ENCODE measurements at regions not wholly inside any gene's neighbourhood (a gene's known extent, or its start where the extent isn't known, plus 50 kb on each side); places are given as distances from the start of the nearest gene placed in this dataset.
"Not testable (repeated sequence)": the region's sequence is repeated elsewhere in the genome, so short reads cannot be mapped to it uniquely, and the experiment has no call there.

GRCh38 chr21:13907385-13907784, 297.8 kb downstream of the POTED start:
- DNase-seq, result not testable (repeated sequence)

- DNase-seq, result not testable (repeated sequence)
Measured at GRCh38 chr21:13896596-13897247, 287.1 kb downstream of the POTED start.

- DNase-seq, result not testable (repeated sequence)
Measured at GRCh38 chr21:13893617-13894016, 284.0 kb downstream of the POTED start.

GRCh38 chr21:13893025-13893424, 283.4 kb downstream of the POTED start:
- not testable (repeated sequence) for DNase-seq

GRCh38 chr21:13892146-13892751, 282.7 kb downstream of the POTED start:
- not testable (repeated sequence) for DNase-seq

GRCh38 chr21:13889176-13889575, 279.6 kb downstream of the POTED start:
- DNase-seq, result not testable (repeated sequence)

GRCh38 chr21:13883641-13884395, 274.2 kb downstream of the POTED start:
- not testable (repeated sequence) for DNase-seq

- DNase-seq, result not testable (repeated sequence)
Measured at GRCh38 chr21:13877503-13877902, 267.9 kb downstream of the POTED start.

GRCh38 chr21:13876999-13877398, 267.4 kb downstream of the POTED start:
- not testable (repeated sequence) for DNase-seq

GRCh38 chr21:13874001-13874400, 264.4 kb downstream of the POTED start:
- not testable (repeated sequence) for DNase-seq

GRCh38 chr21:13854638-13855037, 245.1 kb downstream of the POTED start:
- DNase-seq, result no peak

- DNase-seq, result not testable (repeated sequence)
Measured at GRCh38 chr21:13850808-13851207, 241.2 kb downstream of the POTED start.

- not testable (repeated sequence) for DNase-seq
Measured at GRCh38 chr21:13849489-13849888, 239.9 kb downstream of the POTED start.

GRCh38 chr21:13846718-13847117, 237.1 kb downstream of the POTED start:
- DNase-seq, result not testable (repeated sequence)

- not testable (repeated sequence) for DNase-seq
Measured at GRCh38 chr21:13844574-13844973, 235.0 kb downstream of the POTED start.

- DNase-seq, result not testable (repeated sequence)
Measured at GRCh38 chr21:13843081-13843480, 233.5 kb downstream of the POTED start.

- not testable (repeated sequence) for DNase-seq
Measured at GRCh38 chr21:13827666-13828065, 218.1 kb downstream of the POTED start.

- no peak for DNase-seq
Measured at GRCh38 chr21:13827201-13827600, 217.6 kb downstream of the POTED start.

- DNase-seq, result not testable (repeated sequence)
Measured at GRCh38 chr21:13826511-13826910, 216.9 kb downstream of the POTED start.

GRCh38 chr21:13825218-13825778, 215.7 kb downstream of the POTED start:
- not testable (repeated sequence) for DNase-seq

GRCh38 chr21:13820286-13820685, 210.7 kb downstream of the POTED start:
- not testable (repeated sequence) for DNase-seq

GRCh38 chr21:13812191-13812590, 202.6 kb downstream of the POTED start:
- DNase-seq, result not testable (repeated sequence)

- DNase-seq, result not testable (repeated sequence)
Measured at GRCh38 chr21:13810559-13810958, 201.0 kb downstream of the POTED start.

Data from GOT3 (cell line).